NCI-H1417 treated with DMSO at 0.1 percent for 48 hours (cell line): ENCODE measurements at regions not wholly inside any gene's neighbourhood (a gene's known extent, or its start where the extent isn't known, plus 50 kb on each side); places are given as distances from the start of the nearest gene placed in this dataset.

ENCODE experiments used
- DNase-seq: peaks from one replicate; lab custom pipeline; 2025; lab: John Stamatoyannopoulos, UW

- DNase-seq: no peak
Measured at GRCh38 chr22:22148905-22149304, 95.7 kb upstream of the VPREB1 start.

DNA sequence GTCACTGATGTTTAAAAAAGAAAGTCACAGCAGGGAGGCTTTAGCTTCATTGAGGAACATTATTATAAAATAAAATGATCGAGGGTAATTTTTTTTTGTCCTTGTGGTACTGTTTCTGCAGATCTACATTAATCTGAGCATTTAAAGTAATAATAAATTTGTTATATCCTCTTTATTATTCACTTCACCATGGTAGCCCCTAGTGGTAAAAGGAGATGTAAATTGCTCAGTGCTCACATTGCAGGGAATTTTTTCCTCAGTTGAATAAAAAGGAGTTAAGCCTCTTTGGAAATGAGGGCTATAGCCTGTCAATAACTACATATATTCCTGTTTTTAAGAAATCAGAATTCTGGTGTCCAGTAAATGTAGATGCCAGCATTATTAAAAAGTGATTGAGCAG is 99.7 kb upstream of the VPREB1 start:
- no peak for DNase-seq

- no peak for DNase-seq
Measured at GRCh38 chr22:22143448-22143847, 101.1 kb upstream of the VPREB1 start.

DNA sequence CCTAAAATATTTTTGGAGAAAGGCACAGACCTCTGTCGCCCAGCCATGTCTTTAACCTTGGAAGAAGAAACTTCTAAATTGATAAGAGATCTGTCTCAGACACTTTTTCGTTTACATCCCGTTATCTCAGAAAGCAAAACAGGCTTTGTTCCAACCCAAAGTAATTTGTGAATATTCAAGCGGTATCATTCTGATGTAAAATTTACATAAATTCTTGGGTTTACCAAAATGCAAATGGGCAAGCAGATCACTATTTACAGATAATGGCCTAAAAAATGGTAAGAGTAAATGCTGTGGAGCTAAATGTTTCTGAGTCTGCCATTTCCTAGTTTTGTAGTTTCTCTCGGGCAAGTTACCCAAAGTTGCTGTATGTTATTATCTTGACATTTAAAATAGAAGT is 101.9 kb upstream of the VPREB1 start:
- no peak for DNase-seq

DNA sequence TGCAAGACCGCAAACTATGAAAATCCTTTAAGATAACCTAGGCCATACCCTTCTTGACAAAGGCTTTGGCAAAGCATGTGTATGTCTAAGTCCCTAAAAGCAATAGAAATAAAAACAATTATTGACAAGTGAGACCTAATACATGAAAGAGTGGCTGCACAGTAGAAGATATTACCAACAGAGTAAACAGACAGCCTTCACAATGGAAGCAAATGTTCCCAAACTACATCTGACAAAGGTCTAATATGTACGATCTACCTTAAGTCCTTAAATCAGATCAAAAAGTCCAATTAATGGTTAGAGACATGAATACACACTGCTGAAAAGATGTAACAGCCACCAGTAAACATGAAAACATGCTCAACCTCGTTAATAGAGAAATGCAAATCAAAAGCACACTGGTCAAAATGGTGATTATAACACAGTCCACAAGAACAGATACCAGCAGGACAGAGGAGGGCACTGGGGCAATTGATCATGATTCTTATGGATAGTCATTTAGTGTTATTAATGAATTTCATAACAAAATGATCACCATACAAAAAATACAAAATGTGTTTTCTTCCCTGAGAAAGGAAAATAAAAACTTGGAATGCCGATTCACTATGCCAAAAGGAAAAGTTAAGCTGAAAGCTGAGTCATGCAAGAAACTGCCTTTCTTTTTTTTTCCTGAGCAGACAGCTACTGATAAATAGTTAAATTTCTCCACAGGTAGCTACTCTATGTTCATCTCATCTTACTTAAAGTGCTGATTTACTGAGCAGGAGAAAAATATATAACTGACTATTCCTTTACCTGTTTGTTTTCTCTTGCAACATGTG is 102.6 kb upstream of the VPREB1 start:
- no peak for DNase-seq

DNA sequence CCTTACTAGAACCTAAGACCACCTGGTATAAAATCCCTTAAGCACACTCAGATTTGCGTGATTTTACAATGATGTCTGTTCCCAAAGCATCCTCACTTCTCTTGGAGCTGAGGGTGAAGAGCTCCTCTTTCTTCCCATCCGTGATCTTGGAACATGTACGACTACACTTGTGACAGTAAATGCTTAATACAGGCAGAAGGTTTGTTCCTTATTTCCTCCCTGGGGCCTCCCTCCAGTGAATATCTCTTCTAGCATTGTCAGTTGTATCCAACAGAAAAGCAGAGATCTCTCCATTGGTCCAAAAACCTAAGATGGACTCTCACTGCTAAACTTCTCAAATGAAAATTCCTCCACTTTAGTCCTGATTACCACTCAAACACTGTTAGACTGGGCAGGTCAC is 103.6 kb upstream of the VPREB1 start:
- no peak for DNase-seq

DNA sequence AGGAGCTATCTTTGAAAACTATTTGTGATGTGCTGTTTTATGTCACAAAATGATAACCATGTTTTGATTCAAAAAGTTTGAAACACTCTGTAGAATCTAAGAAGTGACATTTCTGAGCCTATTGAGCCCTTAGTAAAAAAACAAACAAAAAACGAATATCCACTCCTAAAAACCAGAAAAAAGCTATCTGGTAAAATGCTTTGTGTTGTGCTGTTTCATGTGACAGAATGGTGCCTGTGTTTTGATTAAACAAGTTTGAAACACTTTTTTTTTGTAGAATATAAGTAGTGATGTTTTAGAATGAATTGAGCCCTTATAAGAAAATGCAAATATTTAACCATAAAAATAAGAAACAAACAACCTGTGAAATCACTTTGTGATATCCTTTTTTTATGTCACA is 105.2 kb upstream of the VPREB1 start:
- no peak for DNase-seq

DNA sequence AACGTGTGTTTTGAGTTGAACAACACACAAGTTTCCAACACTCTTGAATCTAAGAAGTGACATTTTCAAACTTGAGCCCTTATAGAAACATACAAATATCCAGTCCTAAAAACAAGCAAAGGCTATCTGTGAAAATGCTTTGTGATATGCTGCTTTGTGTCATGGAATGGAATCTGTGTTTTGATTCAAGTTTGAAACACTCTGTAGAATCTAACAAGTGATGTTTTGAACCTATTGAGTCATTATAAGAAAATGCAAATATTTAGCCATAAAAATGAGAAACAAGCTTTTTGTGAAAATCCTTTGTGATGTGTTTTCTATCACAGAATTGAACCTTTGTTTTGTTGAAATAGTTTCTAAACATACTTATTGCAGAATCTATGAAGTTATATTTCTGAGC is 105.7 kb upstream of the VPREB1 start:
- DNase-seq: no peak

GRCh38 chr22:22137891-22138290 is 106.7 kb upstream of the VPREB1 start:
- no peak for DNase-seq

DNA sequence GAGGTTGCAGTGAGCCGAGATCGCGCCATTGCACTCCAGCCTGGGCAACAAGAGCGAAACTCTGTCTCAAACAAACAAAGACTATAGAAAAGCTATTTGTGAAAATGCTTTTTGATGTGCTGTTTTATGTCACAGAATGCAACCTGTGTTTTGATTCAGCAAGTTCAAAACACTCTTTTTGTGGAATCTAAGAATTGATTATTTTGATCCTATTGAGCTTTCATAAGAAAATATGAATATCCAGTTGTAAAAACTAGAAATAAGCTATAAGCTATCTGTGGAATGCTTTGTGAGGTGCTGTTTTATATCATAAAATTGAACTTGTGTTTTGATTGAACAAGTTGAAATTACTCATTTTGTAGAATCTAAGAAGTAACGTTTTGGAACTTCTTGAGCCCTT is 110.7 kb upstream of the VPREB1 start:
- no peak for DNase-seq

GRCh38 chr22:22130953-22131608 is 113.5 kb upstream of the VPREB1 start:
- DNase-seq: no peak

- no peak for DNase-seq
Measured at GRCh38 chr22:22129387-22129786, 115.2 kb upstream of the VPREB1 start.

GRCh38 chr22:22128440-22128839 is 116.1 kb upstream of the VPREB1 start:
- DNase-seq: no peak

DNA sequence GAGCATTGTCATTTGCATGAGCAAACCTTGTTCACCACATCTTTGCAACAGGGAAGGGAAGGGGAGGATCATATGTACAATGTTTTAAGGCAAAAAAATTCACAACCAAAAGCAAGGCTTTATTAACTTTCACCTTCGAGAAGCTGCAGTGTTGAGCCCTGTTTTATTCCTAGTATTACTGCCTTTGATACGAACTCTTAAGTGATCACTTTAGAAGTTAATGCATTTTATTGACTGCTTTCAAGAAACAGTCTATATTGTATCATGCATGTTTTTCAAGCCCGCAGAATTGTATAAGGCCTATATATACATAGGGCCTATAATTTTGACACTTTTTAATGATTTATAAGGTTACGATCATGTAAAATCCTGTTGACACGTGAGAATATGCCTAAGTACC is 117.5 kb upstream of the VPREB1 start:
- no peak for DNase-seq

- DNase-seq: no peak
Measured at GRCh38 chr22:22125579-22126468, 118.8 kb upstream of the VPREB1 start.

DNA sequence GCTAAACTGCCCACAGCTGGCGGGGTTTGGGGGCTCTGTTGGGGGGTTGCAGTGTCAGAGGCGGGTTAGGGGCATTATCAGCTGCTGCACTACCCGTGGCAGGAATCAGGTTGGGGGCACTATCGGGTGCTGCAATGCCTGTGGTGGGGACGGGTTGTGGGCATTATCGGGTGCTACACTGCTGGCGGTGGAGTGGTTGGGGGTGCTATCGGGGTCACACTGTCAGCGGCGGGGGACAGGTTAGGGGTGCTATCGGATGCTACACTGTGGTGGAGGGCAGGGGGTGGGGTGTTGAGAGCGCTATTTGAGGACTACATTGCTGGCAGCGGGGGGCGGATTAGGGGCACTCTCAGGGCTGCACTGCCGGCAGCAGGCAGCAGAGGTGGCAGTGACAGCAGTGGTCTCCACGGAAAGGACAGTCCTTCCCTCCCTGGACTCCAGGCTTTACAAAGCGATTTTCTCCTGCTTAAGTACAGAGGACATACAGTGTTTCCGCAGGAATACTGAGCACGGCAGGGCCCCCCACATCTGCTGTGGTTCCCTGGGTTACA is 119.5 kb upstream of the VPREB1 start:
- DNase-seq: no peak

GRCh38 chr22:22124374-22124773 is 120.2 kb upstream of the VPREB1 start:
- no peak for DNase-seq

DNA sequence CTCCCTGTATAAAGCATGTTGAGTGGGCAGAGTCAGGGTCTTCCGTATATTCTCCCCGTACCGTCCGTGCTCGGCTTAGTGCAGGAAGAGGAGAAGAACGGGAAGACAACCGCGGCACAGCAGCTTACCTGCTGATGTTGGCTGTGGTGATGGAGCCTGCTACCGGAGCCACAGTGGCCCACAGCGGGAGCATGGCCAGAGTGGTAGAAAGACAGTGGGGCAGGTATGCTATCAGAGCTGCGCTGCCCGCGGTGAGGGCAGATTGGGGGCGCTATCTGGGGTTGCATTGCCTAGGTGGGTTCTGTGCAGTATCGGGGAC is 120.7 kb upstream of the VPREB1 start:
- no peak for DNase-seq

- DNase-seq: no peak
Measured at GRCh38 chr22:22123118-22123959, 121.2 kb upstream of the VPREB1 start.

DNA sequence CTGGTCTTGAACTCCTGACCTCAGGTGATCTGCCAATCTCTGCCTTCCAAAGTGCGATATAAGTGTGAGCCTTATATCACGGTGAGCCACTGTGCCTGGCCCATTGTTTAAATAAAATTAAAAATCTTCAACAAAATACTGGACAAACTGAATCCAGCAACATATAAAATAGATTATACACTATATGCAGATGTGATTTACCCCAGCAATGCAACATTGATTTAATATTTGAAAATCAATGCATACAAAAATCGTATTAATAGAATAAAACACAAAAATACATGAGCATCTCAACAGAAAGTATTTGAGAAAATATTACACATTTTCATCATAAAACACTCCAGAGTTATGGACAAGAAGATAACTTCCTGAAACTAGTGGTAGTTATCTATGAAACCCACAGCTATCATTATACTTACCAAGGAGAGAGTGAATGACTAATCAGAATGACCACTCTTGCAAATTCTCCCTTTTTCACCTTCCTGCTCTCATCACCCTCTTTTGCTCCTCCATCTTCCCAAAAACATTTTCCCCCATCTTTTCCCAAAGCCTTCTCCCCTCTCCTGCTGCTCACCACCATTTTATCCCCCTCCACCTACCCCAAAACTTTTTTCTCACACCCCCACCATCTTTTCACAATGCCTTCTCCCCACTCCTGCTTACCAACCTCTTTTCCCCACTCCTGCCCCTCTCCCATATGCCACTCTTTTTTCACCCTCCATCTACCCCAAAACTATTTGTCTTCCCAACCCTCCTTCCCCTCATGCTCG is 122.1 kb upstream of the VPREB1 start:
- DNase-seq: no peak

GRCh38 chr22:22121445-22121844 is 123.1 kb upstream of the VPREB1 start:
- no peak for DNase-seq
